ENCODE measurements at regions not wholly inside any gene's neighbourhood (a gene's known extent, or its start where the extent isn't known, plus 50 kb on each side); places are given as distances from the start of the nearest gene placed in this dataset.

DNA sequence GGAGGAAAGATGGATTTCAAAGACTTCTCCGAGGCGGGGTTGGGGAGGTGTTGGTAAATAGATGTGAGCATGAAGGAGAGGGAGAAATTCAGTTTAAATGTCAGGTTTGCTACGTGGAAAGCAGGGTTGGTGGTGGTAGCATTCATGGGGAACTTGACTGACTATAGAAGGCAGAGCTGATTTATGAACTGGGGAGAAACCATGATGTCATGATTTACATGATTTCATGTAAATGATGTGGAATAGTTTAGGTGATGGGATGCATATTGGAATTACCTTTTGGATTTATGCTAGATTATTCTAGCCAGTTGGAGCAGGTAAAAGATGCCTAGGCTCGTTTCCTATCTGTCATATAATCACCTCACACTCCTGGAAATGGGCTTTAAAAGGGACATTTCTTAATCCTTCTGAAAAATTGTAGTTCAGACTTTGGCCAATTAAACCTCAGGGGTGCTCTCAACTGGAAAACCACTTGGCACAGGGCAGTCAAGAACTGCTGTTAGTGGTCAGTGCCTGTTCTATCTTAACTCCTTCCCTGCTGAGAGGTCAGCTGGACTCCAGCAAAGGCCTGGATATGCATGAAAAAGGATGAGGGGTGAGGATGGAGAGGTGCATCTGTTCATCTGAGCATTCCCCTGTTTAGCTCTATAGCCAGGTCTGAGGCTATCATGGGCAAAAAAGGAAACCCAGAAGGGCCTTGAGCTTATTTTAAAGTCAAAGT is 50.1 kb upstream of the BASP1 start:
- TF ChIP-seq, protein P1, sequence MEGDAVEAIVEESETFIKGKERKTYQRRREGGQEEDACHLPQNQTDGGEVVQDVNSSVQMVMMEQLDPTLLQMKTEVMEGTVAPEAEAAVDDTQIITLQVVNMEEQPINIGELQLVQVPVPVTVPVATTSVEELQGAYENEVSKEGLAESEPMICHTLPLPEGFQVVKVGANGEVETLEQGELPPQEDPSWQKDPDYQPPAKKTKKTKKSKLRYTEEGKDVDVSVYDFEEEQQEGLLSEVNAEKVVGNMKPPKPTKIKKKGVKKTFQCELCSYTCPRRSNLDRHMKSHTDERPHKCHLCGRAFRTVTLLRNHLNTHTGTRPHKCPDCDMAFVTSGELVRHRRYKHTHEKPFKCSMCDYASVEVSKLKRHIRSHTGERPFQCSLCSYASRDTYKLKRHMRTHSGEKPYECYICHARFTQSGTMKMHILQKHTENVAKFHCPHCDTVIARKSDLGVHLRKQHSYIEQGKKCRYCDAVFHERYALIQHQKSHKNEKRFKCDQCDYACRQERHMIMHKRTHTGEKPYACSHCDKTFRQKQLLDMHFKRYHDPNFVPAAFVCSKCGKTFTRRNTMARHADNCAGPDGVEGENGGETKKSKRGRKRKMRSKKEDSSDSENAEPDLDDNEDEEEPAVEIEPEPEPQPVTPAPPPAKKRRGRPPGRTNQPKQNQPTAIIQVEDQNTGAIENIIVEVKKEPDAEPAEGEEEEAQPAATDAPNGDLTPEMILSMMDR (IDR thresholded peaks at IDR 0.05; ENCODE audit: low read depth, low read length) = no peak
- no peak for TF ChIP-seq POLR2A (IDR thresholded peaks at IDR 0.05; ENCODE audit: extremely low read depth, insufficient read length)
- no peak for TF ChIP-seq MYC (IDR thresholded peaks at IDR 0.05; ENCODE audit: low read depth, low read length)
- TF ChIP-seq MAX (IDR thresholded peaks at IDR 0.05; ENCODE audit: low read depth, low read length) = no peak

Measured in NB4 (cell line).